ENCODE measurements at regions not wholly inside any gene's neighbourhood (a gene's known extent, or its start where the extent isn't known, plus 50 kb on each side); places are given as distances from the start of the nearest gene placed in this dataset.

DNA sequence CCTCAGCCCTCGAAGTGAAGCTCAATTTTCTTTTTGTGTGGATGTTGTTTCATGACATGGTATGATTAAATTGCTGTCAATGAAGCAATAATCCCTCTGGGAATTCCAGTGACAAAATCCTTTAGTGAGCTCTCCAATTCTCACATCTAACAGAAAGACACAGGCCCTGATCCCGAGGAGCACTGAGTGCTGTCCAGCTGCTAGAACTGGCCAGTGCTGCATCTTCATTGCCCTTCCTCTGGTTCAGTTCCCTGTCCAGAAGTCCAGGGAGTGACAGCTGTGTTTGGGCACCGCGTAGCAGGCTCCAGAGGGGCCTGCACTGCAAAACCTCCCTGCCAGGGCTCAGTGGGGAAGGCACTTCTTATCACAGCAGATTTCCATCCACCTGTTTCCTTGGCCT lies 516.8 kb upstream of the ATP11B start:
- Histone ChIP-seq H3K4me3 (ENCODE audit: low read depth, low read length) (no peak overlapping the region), H3K27me3 (replicated peaks; ENCODE audit: control insufficient read depth, insufficient read depth, low read length) (no peaks in the 10 kb centered on the region), H3K9me3 (no peaks in the 10 kb centered on the region), H3K36me3 (ENCODE audit: control insufficient read depth, insufficient read depth, low read length) (no peaks in the 10 kb centered on the region), H3K4me1 (no peaks in the 10 kb centered on the region)
- Mint-ChIP-seq H3K36me3 (ENCODE audit: insufficient read depth, unreplicated experiment) (no peaks in the 10 kb centered on the region), H3K4me1 (ENCODE audit: low read depth, unreplicated experiment) (no peaks in the 10 kb centered on the region), H3K4me3 (ENCODE audit: unreplicated experiment) (no peak overlapping the region), H3K27ac (ENCODE audit: unreplicated experiment) (no peak overlapping the region), H3K9me3 (ENCODE audit: unreplicated experiment) (no peaks in the 10 kb centered on the region), H3K27me3 (ENCODE audit: insufficient read depth, unreplicated experiment) (no peaks in the 10 kb centered on the region)
- ChIA-PET CTCF (no interaction called here), POLR2A (no interaction called here)
- intact Hi-C loops (cut with micrococcal nuclease; ENCODE audit: unreplicated experiment), result loop anchor here (5.0 kb wide), 1 partner anchor 406 kb away; no protein-coding TSS in a partner anchor
- TF ChIP-seq, protein P1, sequence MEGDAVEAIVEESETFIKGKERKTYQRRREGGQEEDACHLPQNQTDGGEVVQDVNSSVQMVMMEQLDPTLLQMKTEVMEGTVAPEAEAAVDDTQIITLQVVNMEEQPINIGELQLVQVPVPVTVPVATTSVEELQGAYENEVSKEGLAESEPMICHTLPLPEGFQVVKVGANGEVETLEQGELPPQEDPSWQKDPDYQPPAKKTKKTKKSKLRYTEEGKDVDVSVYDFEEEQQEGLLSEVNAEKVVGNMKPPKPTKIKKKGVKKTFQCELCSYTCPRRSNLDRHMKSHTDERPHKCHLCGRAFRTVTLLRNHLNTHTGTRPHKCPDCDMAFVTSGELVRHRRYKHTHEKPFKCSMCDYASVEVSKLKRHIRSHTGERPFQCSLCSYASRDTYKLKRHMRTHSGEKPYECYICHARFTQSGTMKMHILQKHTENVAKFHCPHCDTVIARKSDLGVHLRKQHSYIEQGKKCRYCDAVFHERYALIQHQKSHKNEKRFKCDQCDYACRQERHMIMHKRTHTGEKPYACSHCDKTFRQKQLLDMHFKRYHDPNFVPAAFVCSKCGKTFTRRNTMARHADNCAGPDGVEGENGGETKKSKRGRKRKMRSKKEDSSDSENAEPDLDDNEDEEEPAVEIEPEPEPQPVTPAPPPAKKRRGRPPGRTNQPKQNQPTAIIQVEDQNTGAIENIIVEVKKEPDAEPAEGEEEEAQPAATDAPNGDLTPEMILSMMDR (IDR thresholded peaks at IDR 0.05; ENCODE audit: insufficient read depth in 1 of 2, low read depth in 1 of 2, low read length in 1 of 2, severe bottlenecking in 1 of 2, unreplicated experiment in 1 of 2), result no peak
- no peak for DNase-seq
- no TSS peak for BruUV-seq (replicated peaks)

DNA sequence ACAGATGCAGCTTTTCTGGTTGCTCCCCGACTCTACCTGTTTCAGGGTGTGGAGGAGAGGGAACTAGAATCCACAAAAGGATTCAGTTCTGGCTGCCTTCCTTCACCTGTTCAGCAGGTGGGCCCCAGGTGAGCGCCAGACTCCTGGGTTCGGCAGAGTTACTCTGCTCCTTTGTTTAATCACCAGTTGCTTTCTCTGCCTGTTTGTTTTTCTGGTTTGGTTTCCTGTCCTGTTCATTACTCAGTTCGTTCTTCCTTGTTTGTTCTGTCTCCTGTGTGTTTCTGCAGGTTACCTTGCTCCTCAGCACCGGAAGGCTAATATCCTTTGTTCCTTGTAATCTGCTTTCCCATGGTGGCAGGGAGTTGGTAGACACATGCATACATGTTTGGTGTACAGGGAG lies 508.5 kb upstream of the ATP11B start:
- Mint-ChIP-seq H3K27me3 (ENCODE audit: insufficient read depth, unreplicated experiment) (no peaks in the 10 kb centered on the region), H3K9me3 (ENCODE audit: unreplicated experiment) (no peaks in the 10 kb centered on the region), H3K4me3 (ENCODE audit: unreplicated experiment) (no peak overlapping the region), H3K36me3 (ENCODE audit: insufficient read depth, unreplicated experiment) (no peaks in the 10 kb centered on the region), H3K27ac (ENCODE audit: unreplicated experiment) (no peak overlapping the region), H3K4me1 (ENCODE audit: low read depth, unreplicated experiment) (peaks cover 9% of the 10 kb centered on the region)
- H3K27me3 ChIP-seq (replicated peaks; ENCODE audit: control insufficient read depth, insufficient read depth, low read length), result no peaks in the 10 kb centered on the region
- BruUV-seq (replicated peaks), result no TSS peak
- intact Hi-C loops (cut with micrococcal nuclease; ENCODE audit: unreplicated experiment), result no loop called here
- POLR2A ChIA-PET, result no interaction called here
- CTCF ChIA-PET, result no interaction called here
- TF ChIP-seq, protein P1 (IDR thresholded peaks at IDR 0.05; ENCODE audit: insufficient read depth in 1 of 2, low read depth in 1 of 2, low read length in 1 of 2, severe bottlenecking in 1 of 2, unreplicated experiment in 1 of 2), result no peak
- DNase-seq, result peak in 1 of 2 experiments; percentile 5
- H3K4me1 ChIP-seq, result peaks cover 6% of the 10 kb centered on the region; the same call in 1 of the 2 replicates
- H3K9me3 ChIP-seq, result no peaks in the 10 kb centered on the region
- no peaks in the 10 kb centered on the region for H3K36me3 ChIP-seq (ENCODE audit: control insufficient read depth, insufficient read depth, low read length)
- no peak overlapping the region for H3K4me3 ChIP-seq (ENCODE audit: low read depth, low read length)

DNA sequence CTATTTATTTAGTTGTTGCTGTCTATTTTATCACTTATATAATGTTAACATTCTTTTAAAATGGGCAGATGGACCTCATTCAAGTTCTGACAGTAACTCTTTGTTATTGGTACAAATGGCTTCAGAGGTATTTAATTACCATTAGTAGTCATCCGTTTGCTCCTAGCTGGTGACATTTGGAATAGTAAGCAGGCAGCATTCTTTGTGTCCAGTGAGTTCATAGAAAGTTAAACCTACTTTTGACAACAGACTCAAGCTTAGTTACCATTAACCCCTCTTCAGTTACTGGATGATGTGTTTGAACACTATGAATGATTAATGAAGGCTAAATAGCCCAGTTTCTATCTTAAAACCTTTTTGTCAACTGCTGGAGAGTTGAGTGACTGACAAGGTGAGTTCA lies 500.7 kb upstream of the ATP11B start:
- Mint-ChIP-seq H3K27me3 (ENCODE audit: insufficient read depth, unreplicated experiment) (no peaks in the 10 kb centered on the region), H3K27ac (ENCODE audit: unreplicated experiment) (no peak overlapping the region), H3K9me3 (ENCODE audit: unreplicated experiment) (no peaks in the 10 kb centered on the region), H3K4me1 (ENCODE audit: low read depth, unreplicated experiment) (no peaks in the 10 kb centered on the region), H3K4me3 (ENCODE audit: unreplicated experiment) (no peak overlapping the region), H3K36me3 (ENCODE audit: insufficient read depth, unreplicated experiment) (no peaks in the 10 kb centered on the region)
- Histone ChIP-seq H3K36me3 (ENCODE audit: control insufficient read depth, insufficient read depth, low read length) (no peaks in the 10 kb centered on the region), H3K9me3 (no peaks in the 10 kb centered on the region), H3K4me3 (ENCODE audit: low read depth, low read length) (no peak overlapping the region), H3K4me1 (peaks cover 5% of the 10 kb centered on the region), H3K27me3 (replicated peaks; ENCODE audit: control insufficient read depth, insufficient read depth, low read length) (no peaks in the 10 kb centered on the region)
- BruUV-seq (replicated peaks), result no TSS peak
- POLR2A ChIA-PET, result no interaction called here
- intact Hi-C loops (cut with micrococcal nuclease; ENCODE audit: unreplicated experiment), result no loop called here
- CTCF ChIA-PET, result no interaction called here
- peak in 1 of 2 experiments; percentile 10 for DNase-seq
- TF ChIP-seq, protein P1 (IDR thresholded peaks at IDR 0.05; ENCODE audit: insufficient read depth in 1 of 2, low read depth in 1 of 2, low read length in 1 of 2, severe bottlenecking in 1 of 2, unreplicated experiment in 1 of 2), result no peak
